Eye (tissue), 1 donor: ENCODE measurements at regions not wholly inside any gene's neighbourhood (a gene's known extent, or its start where the extent isn't known, plus 50 kb on each side); places are given as distances from the start of the nearest gene placed in this dataset.

Experiments
- DNase-seq: peaks from one replicate; pipeline ENCODE4 v3.0.0-alpha.2; 2015

DNA sequence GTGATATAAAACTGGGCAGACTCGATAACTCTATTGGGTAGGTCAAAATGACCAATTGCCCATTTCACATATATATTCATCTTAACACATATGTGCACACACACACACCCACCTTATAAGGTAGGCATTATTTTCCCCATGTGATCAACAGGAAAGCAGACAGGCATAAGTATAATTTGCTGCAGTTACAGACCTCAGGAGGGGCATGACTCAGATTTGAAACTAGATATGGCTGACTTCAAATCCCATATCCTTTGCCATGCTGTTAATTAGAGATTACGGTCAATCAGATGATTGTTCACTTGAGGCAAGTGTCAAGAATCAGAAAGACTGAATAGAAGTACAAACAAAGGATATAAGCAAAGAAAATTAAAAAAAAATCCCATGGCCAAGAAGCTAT, 910.6 kb downstream of the NTRK3 start:
- no peak for DNase-seq

DNA sequence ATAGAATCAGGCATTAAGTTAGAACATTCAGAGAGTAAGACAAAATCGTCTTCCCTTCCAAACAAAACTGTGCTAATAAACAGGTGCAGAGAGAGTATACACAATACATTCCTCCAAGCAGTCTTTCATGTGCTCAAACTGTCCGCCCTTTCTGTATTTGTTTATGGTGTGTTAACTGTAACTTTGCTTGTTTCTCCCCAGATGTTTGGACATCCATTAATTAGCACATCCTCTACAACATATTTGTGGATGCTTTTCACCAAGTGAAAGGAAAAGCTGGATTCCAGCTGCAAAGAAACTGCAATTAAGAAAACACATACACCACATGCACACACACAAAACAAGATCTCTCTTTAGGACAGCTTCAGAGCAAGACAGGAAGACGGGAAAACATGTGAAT, 912.6 kb downstream of the NTRK3 start:
- no peak for DNase-seq

DNA sequence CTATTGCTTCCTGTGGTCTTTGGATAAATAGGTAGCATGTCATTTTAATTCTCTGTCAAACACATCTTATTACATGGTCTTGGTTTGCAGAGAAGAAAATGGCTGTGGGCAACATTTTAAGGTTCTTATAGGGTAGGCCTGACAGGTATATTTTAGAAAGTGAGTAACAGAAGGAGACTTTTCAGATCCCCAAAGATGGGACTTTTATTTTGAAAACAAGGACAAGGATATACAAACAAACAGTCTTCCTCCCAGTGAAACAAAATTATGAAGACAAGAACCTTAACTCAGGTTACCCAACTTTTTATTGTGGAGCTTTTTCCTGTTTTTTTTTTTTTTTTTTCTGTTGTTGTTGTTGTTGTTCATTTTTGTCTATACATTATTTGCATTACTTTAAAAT, 916.2 kb downstream of the NTRK3 start:
- DNase-seq: no peak

DNA sequence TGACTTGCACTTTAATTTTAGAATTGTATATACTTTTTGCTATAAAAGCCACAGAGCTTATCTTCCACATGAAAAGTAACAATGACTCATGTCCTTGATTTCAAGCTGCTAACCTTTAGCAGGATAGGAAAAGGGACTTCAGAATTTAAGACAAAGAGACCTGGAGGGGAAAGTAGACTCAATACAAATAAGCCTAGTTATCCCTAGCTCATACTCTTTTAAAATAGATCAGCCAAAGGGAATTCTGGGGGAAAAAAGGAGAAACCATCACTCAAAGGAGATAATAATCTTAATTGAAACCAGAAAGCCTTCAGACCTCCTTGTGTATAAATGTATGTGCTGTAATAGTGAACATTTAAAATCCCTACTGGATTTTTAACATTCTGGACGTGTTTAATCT, 930.3 kb downstream of the NTRK3 start:
- DNase-seq: no peak

DNA sequence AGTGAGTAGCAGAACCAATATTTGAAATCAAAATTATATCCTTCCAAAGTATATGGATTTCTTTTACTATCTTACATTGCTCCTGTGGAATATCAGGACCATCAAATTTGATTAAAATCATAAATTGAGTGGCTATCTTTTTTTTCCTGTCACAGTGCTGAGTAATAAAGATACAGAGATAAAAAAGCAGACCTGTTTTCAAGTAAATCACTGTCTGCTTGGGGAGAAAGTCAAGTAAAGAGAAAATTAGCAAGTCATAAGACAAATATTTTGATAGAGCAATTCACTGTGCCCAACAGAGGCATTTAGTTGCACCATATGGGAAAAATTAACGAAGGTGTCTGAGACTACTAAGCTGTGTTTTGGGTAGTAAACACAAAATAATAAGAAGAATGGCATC, 933.7 kb downstream of the NTRK3 start:
- no peak for DNase-seq

DNA sequence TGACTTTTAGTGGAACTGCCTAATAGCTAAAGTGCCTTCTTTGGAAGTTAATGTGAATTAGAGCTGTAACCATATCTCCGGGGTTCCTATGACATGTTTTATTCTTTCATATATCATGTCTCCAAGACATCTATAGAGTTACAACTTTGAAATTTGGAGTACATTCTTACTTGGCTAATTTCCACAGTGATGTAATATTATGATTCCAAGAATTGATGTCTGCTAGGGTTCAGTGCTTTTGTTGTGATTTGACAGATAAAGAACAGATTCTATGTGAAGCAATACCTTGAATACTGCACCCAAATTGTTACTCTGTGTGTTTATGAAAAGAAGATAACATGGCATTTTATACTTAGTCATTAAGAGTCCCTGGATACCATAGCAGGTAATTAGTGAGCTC, 934.3 kb downstream of the NTRK3 start:
- no peak for DNase-seq

DNA sequence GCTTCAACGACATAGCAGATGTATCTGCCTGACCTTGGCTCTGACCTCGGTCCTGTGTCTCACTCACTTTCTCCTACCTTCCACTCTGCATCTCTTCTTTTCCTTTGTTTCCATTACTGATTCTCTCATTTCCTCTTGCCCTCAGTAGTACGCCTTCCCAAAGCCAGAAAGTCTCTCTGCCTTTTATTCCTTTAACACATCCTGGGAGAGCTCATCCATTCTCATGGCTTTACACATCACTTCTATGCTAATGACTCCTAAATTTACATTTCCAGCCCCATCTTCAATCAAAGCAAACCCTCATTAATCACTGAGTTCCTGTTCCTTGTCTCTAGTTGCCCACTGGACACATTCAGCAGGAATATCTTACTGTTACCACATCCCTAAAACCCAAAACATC, 938.6 kb downstream of the NTRK3 start:
- no peak for DNase-seq

DNA sequence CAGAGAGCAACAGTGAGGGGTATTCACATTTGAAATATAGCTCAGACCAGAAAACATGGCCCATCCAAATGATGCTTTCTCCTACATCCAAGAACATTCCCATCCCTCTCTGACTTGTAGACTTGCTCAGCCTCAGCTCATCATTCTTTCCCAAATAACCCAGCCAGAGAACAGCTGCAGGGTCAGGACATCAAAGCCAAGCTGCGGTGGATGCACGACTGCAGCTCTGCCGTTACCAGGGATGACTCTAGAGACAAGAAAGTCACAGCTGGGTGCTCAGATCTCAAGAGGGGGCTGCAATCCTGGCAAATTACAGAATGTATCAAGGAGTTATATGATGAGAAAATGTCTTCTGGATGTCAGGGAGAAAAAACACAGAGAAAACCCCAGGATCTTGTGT, 944.3 kb downstream of the NTRK3 start:
- DNase-seq: no peak

DNA sequence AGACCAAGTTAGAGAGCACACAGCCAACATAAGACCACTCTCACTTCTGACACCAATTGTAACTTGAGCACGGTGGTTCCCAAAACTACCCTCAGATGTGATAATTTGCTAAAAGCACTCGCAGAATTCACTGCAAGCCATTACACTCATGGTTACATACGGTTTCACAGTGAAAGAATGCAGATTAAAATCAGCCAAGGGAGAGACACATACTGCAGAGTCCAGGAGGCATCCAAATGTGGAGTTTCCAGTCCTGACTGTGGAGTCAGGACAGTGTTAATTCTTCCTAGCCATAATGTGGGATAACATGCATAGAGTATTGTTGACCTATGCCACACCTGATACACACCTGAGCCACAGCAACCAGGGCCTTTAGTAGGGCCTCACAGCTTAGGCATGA, 956.4 kb downstream of the NTRK3 start:
- no peak for DNase-seq

DNA sequence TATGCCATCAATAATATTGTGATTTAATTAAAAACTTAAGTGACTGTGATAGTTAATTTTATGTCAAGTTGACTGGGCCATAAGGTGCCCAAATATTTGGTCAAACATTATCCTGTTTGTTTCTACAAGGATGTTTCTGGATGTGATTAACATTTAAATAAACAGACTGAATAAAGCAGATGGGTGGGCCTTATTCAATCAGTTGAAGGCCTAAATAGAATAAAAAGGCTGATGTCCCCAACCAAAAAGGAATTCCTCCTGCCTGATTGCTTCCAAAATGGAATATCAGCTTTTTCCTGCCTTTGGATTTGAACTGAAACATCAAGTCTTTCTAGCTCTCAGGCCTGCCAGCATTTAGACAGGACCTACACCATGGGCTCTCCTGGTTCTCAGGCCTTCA, 961.7 kb downstream of the NTRK3 start:
- DNase-seq: no peak

DNA sequence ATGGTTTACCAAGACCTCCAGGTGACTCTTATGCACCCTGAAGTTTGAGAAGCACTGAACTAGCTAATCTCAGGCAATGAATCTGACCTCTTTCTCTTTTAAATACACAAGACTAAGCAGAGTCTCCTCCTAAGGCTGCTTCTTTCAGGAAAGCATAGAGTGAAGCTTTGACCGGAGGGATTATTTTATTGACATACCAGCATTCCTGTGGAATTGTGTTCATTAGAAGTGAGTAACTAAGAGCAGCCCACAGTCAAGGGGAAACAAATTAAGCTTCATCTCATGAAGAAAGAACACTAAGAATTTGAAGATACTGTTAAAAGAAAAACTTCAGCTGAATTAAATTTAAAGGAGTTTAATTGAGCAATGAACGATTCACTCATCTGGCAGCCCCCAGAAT, 963.5 kb downstream of the NTRK3 start:
- no peak for DNase-seq

DNA sequence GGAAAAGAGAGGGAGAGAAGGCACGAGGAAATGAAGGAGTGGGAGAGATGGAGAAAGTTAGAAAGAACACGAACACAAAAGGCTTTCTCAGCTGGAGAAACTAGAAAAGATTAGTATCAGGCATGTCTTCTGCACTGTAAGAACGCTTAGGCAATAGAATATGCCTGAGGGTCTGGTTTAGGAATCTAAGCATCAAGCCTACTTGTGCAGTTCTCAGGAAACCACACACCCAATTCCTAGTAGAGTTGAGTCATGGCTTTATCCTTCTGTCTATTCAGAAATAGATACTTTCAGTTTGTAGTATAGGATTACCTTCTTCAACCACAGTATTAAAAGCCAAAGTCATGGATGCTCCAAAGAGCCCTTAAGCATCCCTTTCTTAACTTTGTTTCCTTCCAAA, 969.4 kb downstream of the NTRK3 start:
- no peak for DNase-seq

DNA sequence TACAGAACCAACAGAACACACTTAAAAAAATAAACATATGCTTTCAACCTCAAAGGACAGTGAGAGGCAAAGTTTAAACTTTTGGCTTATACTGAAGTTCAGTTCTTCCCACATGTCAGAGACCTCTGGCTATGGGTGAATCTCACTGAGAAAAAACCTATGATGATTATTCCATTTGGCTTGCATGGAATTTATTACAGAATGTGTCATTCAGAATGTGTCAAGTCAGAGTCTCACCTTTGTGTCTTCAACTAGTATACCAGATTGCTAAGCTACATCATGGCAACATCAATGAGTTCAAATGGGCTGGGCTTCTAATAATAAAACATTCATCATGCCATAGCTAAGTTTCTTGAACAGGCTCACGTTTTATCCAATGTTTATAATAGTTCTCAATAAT, 987.0 kb downstream of the NTRK3 start:
- DNase-seq: no peak

DNA sequence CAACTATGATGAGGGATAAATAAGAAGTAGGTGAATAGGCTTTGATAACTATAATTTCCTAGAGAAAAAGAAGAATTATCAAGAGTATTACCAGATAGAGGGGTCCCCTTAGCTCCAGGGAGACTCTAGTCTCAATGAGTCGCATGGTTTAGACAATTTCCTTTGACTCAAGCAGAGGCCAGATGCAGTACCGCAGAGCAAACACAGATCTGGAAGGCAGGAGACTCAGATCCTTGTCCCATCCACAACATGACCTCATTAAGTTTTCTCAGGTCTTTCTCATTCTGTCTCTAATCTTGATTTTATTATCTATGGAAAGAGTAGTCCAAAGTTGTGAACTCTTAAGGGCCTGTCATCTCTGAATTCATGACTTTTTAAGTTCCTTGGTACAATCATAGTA, 987.9 kb downstream of the NTRK3 start:
- DNase-seq: no peak

DNA sequence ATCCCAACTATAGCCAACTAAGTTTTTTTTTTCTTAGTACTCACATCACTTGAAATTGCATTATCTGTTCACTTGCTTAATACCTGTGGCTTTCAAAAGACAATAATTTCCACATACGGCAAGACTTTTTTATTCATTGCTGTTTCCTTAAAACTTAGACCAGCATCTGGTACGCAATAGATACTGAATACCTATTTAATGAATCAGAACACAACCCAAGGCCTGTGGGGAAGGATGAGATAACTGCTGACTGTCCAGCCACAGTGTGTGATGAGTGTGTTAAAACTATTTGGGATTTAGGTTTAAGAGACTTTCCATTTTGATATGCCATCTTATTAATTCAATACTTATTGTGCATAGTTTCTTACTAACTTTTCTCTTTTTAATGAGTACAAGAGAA, 988.7 kb downstream of the NTRK3 start:
- DNase-seq: no peak

DNA sequence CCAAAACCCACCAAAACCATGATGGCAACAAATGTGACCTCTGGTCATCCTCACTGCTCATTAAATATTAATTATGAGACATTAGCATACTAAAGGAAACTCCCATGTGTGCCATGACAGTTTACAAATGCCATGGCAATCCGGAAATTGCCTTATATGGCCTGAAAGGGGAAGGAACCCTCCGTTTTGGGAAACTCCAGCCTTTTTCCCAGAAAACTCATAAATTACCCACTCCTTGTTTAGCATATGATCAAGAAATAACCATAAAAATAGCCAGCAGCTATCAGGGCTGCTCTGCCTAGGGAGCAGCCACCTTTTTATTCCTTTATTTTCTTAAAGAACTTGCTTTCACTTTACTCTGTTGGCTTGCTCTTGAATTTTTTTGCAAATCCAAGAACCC, 992.7 kb downstream of the NTRK3 start:
- no peak for DNase-seq

DNA sequence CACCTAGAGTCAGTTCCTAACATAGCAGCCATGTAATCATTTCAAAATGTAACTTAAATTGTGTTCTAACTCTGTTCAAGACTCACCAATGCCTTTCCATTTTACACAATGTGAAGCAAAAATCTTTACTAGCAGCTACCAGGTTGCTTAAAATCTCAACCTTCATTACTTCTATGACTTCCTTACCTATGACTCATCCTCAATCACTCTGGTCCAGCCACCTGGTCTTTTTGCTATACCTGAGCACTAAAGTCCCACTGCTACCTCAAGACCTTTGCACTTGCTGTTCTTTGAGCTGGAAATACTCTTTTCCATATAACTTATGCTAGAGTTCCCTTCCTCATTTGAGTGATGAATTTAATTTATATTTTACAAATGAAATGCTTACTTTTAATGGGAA, 993.2 kb downstream of the NTRK3 start:
- no peak for DNase-seq

DNA sequence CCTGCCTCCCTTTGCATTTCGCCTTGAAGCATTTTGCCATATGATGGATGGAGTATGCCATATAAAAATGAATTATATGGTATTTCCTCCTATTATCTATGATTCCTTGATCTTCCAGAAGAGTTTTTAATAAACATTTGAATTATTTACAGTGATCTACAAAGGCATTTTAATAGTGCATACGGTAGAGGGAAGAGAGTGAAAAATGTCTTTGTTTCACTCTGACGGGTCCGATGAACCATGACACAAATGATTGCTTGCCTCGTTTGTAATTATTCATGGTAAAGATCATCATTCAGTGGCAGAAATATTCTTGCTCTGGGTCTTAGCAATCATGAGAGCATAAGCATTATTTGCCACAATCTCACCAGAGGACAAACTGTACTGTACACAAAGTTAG, 1010.9 kb downstream of the NTRK3 start:
- peak; percentile 48 for DNase-seq

DNA sequence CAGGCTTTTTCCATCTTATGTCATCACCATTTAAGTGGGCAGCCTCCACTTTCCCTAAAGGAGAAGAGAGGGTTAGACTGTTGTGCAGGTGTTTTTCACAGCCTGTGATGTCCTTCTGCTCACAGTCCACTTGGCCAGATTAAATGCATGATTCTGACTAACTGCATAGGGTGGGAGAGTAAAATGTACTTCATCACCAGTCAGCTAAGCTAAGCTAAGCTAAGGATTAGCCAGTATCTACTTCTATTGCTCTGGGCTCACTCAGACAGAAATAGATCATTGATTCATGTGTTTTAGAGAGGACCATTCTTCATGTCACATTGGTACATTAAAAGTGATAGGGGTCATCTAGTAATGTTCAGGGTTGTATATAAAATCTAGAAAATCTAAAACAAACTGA, 1013.1 kb downstream of the NTRK3 start:
- DNase-seq: no peak

DNA sequence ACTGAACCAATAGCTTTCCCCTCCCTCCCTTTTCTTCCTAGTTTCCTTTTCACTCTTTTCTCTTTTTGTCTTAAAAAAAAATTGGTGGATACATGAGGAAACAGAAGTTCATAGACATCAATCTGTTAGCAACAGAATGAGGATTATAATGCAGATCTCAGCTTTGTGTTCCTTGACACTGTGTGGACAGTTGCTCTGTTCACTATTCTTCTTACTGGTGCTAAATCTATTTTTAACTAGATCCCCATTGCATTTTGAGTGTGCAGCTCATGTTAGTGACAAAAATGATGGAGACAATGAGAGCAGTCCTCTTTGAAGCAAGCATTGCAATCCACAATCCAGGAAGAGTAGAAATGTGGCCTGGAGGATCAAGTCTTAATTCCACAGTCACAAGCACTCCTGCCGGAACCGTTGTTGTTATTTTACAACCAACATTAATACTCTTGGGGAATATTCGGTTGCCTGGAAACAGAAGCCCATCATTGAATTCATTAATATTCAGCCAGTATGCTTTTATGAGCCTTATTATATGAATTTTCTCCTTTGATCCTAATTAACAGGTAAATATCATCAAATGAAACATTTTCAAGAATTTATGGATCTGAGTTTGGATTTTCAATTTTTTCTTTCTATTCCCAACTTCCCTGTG, 1016.8 kb downstream of the NTRK3 start:
- DNase-seq: no peak

DNA sequence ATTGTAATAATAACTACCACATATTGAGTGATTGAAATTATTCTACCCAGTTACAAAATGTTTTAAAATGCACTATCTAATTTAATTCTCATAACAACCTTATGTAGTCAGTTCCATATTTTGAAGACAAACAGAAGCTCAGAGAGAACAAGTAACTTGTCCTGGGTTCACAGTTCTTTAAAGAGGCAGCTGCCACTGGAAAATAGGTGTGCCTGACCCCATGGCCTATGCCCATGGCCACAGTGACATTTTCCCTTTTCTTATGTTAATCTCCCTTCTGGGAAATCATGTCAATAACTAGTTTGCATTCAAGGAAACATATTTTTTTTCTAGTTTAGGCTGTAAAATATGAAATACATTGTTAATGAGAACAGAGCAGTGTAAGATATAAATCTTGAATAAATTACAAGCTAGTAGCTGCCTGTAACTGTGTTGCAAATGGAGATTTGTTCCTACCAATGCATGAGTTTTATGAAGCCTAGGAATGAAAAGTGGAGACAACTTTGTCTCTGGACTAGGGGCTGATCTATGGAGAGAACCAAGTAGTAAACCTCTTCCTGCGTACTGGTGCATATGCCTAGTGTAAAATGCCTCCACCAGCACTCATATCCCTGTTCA, 1018.0 kb downstream of the NTRK3 start:
- DNase-seq: no peak

DNA sequence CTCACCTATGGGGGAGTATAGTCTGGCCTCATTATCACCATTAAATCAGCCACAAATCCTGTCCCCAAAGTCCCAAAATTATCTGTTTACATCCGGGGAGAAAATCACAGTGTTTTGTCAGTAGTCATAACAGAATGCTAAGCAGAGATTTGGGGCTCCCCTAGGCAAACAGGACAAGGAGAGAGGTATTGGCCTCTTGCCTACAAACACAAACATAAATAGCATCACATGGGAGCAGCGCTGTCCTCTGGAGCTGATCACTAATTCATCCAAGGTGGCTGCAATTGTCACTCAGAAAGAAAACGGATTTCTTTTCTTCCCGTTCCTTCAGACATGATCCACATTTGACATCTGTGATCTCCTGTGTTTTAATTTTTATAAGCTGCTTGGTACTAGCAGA, 1028.1 kb downstream of the NTRK3 start:
- no peak for DNase-seq

DNA sequence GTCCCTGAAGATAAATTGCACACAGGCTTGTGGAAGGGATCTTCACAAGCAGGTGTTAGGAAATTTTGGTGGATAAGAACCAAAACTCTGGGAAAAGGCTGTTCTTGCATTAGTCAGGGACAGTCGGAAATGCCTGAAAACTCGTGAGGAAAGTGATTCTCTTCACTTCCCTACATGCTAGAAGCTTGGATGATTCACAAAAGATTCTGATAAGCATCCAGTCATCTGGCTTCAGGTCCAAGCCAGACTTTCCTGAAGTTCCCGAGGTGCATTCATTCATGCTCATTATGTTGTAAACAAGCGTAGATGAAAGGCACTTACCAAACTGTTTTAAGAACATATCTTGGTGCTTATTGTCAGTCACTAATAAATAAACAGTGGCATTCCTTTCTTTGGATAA, 1028.7 kb downstream of the NTRK3 start:
- DNase-seq: no peak

DNA sequence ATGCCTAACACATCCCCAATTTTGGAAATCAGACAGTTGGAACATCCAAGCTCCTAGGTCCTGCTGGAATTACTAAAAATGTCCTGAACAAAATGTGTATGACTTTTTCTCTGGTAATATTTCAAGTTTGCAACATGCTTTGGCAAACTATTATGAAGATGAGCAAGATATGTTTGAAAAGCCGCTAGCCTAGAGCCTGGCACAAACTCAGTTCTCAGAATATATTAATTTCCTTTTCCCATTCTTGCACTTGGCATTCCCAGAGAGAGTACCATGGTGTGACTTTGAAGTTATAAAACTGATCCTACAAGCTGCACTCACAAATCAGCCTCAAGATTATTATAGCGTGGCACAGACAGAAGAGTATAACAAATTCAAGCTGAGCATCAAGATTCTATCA, 1031.1 kb downstream of the NTRK3 start:
- DNase-seq: no peak

DNA sequence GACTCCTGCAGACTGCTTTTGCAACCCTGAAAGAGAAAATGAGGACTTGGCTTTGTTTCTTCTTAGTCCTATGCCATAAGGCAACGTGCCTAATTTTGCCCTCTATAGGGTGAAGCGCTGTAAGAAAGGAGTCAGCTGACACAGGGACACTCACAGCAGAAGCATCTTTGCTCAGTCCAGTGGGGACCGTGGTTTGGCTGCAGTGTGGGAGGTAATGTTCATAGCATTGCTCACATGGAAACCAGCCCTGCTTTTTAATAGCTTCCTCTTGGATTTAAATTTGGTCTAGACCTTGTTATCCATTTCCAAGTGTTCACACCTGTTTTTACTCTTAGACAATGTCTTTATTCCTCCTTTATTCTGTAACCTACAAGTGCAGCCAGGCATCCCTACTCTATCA, 1032.1 kb downstream of the NTRK3 start:
- no peak for DNase-seq
